HEK293T (cell line): ENCODE measurements at regions not wholly inside any gene's neighbourhood (a gene's known extent, or its start where the extent isn't known, plus 50 kb on each side); places are given as distances from the start of the nearest gene placed in this dataset.

Experiments used
- CTCF ChIA-PET: fragments of 350-600 bp; formaldehyde crosslinking; extraction: SDS; loops from one replicate; lab custom pipeline; 2021; ENCODE audit warnings: antibody characterized with exemption, inconsistent platforms; lab: Yijun Ruan, JAX
- POLR2A ChIA-PET: fragments of 350-600 bp; formaldehyde crosslinking; extraction: SDS; loops from one replicate; lab custom pipeline; 2020; ENCODE audit warnings: antibody characterized with exemption, inconsistent platforms; lab: Yijun Ruan, JAX
- DNase-seq: peaks from one replicate; pipeline ENCODE4 v3.0.0; 2012; ENCODE audit warnings: mixed read lengths; ENCODE audit errors: extremely low spot score
- ARNT ChIP-seq: fragments of 450-650 bp; IDR thresholded peaks from 2 replicates; pipeline ENCODE4 v1.6.1; 2017; ENCODE audit warnings: mild to moderate bottlenecking
- BHLHE40 ChIP-seq: fragments of 450-650 bp; IDR thresholded peaks from 2 replicates; pipeline ENCODE4 v1.6.1; 2016; ENCODE audit warnings: mild to moderate bottlenecking, moderate library complexity, borderline replicate concordance
- CTBP1 ChIP-seq: fragments of 450-650 bp; IDR thresholded peaks from 2 replicates; pipeline ENCODE4 v1.6.1; 2016; ENCODE audit warnings: borderline replicate concordance
- ELF4 ChIP-seq: fragments of 450-650 bp; IDR thresholded peaks from 2 replicates; pipeline ENCODE4 v1.6.1; 2017; ENCODE audit warnings: antibody characterized with exemption
- FOXA1 ChIP-seq: fragments of 450-650 bp; IDR thresholded peaks from 2 replicates; pipeline ENCODE4 v1.6.1; 2016; ENCODE audit warnings: mild to moderate bottlenecking
- FOXK2 ChIP-seq: fragments of 450-650 bp; IDR thresholded peaks from 2 replicates; pipeline ENCODE4 v1.6.1; 2016; ENCODE audit warnings: mild to moderate bottlenecking
- FOXM1 ChIP-seq: fragments of 450-650 bp; IDR thresholded peaks from 2 replicates; pipeline ENCODE4 v1.6.1; 2017; ENCODE audit warnings: mild to moderate bottlenecking, borderline replicate concordance
- HDGF ChIP-seq: fragments of 450-650 bp; IDR thresholded peaks from 2 replicates; pipeline ENCODE4 v1.6.1; 2017; ENCODE audit warnings: antibody characterized with exemption, borderline replicate concordance
- L3MBTL2 ChIP-seq: fragments of 450-650 bp; conservative IDR thresholded peaks from 2 replicates; pipeline ENCODE4 v1.6.1; 2016; ENCODE audit warnings: mild to moderate bottlenecking
- LEF1 ChIP-seq: fragments of 450-650 bp; IDR thresholded peaks from 2 replicates; pipeline ENCODE4 v1.6.1; 2017; ENCODE audit warnings: mild to moderate bottlenecking, borderline replicate concordance
- NFRKB ChIP-seq: fragments of 450-650 bp; IDR thresholded peaks from 2 replicates; pipeline ENCODE4 v1.6.1; 2016; ENCODE audit warnings: mild to moderate bottlenecking, moderate library complexity
- PKNOX1 ChIP-seq: fragments of 450-650 bp; IDR thresholded peaks from 2 replicates; pipeline ENCODE4 v1.6.1; 2016
- SP1 ChIP-seq: fragments of 450-650 bp; IDR thresholded peaks from 2 replicates; pipeline ENCODE4 v1.6.1; 2017
- SUZ12 ChIP-seq: fragments of 450-650 bp; IDR thresholded peaks from 2 replicates; pipeline ENCODE4 v1.6.1; 2016; ENCODE audit warnings: mild to moderate bottlenecking
- TARDBP ChIP-seq: fragments of 450-650 bp; IDR thresholded peaks from 2 replicates; pipeline ENCODE4 v1.6.1; 2016
- ZNF384 ChIP-seq: fragments of 450-650 bp; IDR thresholded peaks from 2 replicates; pipeline ENCODE4 v1.6.1; 2016

GRCh38 chr15:45743426-45744235 lies 108.8 kb downstream of the SQOR start:
- no peak for TF ChIP-seq FOXA1
- no peak for TF ChIP-seq SP1
- no peak for TF ChIP-seq FOXK2
- no peak for TF ChIP-seq ELF4
- TF ChIP-seq ZNF384, result no peak
- no peak for TF ChIP-seq TARDBP
- no peak for TF ChIP-seq L3MBTL2
- TF ChIP-seq PKNOX1, result no peak
- TF ChIP-seq SUZ12, result no peak
- TF ChIP-seq FOXM1, result no peak
- no peak for TF ChIP-seq NFRKB
- TF ChIP-seq CTBP1, result no peak
- TF ChIP-seq BHLHE40, result no peak
- no peak for DNase-seq
- CTCF ChIA-PET, result no interaction called here
- POLR2A ChIA-PET, result no interaction called here

- TF ChIP-seq HDGF (no peak), L3MBTL2 (no peak), BHLHE40 (no peak), FOXA1 (no peak), ZNF384 (no peak), ELF4 (no peak), SP1 (no peak), TARDBP (no peak)
- ChIA-PET CTCF (no interaction called here), POLR2A (no interaction called here)
- no peak for DNase-seq
These were observed 109.4 kb downstream of the SQOR start for GRCh38 chr15:45744236-45744589.

GRCh38 chr15:45747426-45747825 lies 112.6 kb downstream of the SQOR start:
- TF ChIP-seq FOXA1 (no peak), ZNF384 (no peak), ELF4 (no peak), NFRKB (no peak), BHLHE40 (no peak), SP1 (no peak), ARNT (no peak), FOXK2 (no peak), CTBP1 (no peak), LEF1 (no peak), HDGF (no peak), PKNOX1 (no peak), TARDBP (no peak), FOXM1 (no peak)
- ChIA-PET CTCF (no interaction called here), POLR2A (no interaction called here)
- no peak for DNase-seq

- POLR2A ChIA-PET, result no interaction called here
- no peak for DNase-seq
These were observed 116.8 kb downstream of the SQOR start for GRCh38 chr15:45751629-45752028.

GRCh38 chr15:45759936-45760335 lies 125.1 kb downstream of the SQOR start:
- POLR2A ChIA-PET, result no interaction called here
- DNase-seq, result no peak
- no peak for TF ChIP-seq LEF1
- no peak for TF ChIP-seq HDGF
- TF ChIP-seq BHLHE40, result no peak
- TF ChIP-seq FOXM1, result no peak
- no peak for TF ChIP-seq CTBP1
- TF ChIP-seq L3MBTL2, result no peak
- no peak for TF ChIP-seq TARDBP
- no peak for TF ChIP-seq FOXA1
- no peak for TF ChIP-seq SUZ12
- no peak for TF ChIP-seq NFRKB
- no peak for TF ChIP-seq ZNF384
- no peak for TF ChIP-seq FOXK2
- no peak for TF ChIP-seq ARNT
- no peak for TF ChIP-seq SP1
- TF ChIP-seq ELF4, result no peak
- no peak for TF ChIP-seq PKNOX1
- CTCF ChIA-PET, result interaction anchor here (0.6 kb wide), 1 partner anchor 22 kb away, joined by 3 read pairs; no protein-coding TSS in a partner anchor

More at GRCh38 chr15:45751629-45752028, 116.8 kb downstream of the SQOR start:
- CTCF ChIA-PET, result no interaction called here
- TF ChIP-seq HDGF, result no peak
- no peak for TF ChIP-seq NFRKB

- ChIA-PET POLR2A (no interaction called here), CTCF (no interaction called here)
- no peak for DNase-seq
- TF ChIP-seq L3MBTL2, result no peak
These were observed 127.9 kb downstream of the SQOR start for GRCh38 chr15:45762726-45763125.
